CD4-positive, alpha-beta T cell (primary cell): ENCODE measurements at regions not wholly inside any gene's neighbourhood (a gene's known extent, or its start where the extent isn't known, plus 50 kb on each side); places are given as distances from the start of the nearest gene placed in this dataset.

Source experiments
- ATAC-seq: fragments of 200-7000 bp; cut with Tn5 transposase; one replicate; pipeline ENCODE4 v1.10.0; 2022; ENCODE audit warnings: mild to moderate bottlenecking; ENCODE audit not compliant: poor library complexity
- CTCF ChIA-PET: fragments of 350-600 bp; sonication (Branson Sonifier 250); formaldehyde crosslinking; loops from one replicate; lab custom pipeline; 2021; ENCODE audit warnings: antibody characterized with exemption, inconsistent platforms; lab: Charles Lee
- POLR2A ChIA-PET: fragments of 350-600 bp; sonication (Branson Sonifier 250); formaldehyde crosslinking; loops from one replicate; lab custom pipeline; 2021; ENCODE audit warnings: antibody characterized with exemption, inconsistent platforms; lab: Charles Lee
- DNase-seq, 14 experiments: peaks; one replicate each; pipeline ENCODE4 v3.0.0-alpha.2; 2013 to 2020; ENCODE audit warnings: mixed read lengths in 2 of 14
- H3K27ac ChIP-seq, 2 donors: one replicate each; pipeline versions ENCODE4 v1.5.1 to v1.7.0; 2013; ENCODE audit warnings: low read length in 2 of 2, low read depth in 1 of 2, mild to moderate bottlenecking in 1 of 2
- H3K27me3 ChIP-seq, 2 experiments: 1 replicate in 1 of 2; 2 replicates in 1 of 2; pipeline versions ENCODE4 v1.6.1 to v1.7.0; 2013; ENCODE audit warnings: low read length in 2 of 2, control low read depth in 1 of 2, mild to moderate bottlenecking in 1 of 2, moderate library complexity in 1 of 2; ENCODE audit not compliant: insufficient read depth in 2 of 2, control insufficient read depth in 1 of 2
- H3K36me3 ChIP-seq: one replicate; pipeline ENCODE4 v1.6.1; 2013; ENCODE audit warnings: low read length, control low read depth; ENCODE audit not compliant: insufficient read depth
- H3K4me1 ChIP-seq: one replicate; pipeline ENCODE4 v1.6.1; 2013; ENCODE audit warnings: low read length, control low read depth; ENCODE audit not compliant: insufficient read depth
- H3K4me3 ChIP-seq: one replicate; pipeline ENCODE4 v1.5.1; 2013; ENCODE audit warnings: mild to moderate bottlenecking, low read length, moderate library complexity
- H3K9me3 ChIP-seq, 2 experiments: 1 replicate in 1 of 2; 2 replicates in 1 of 2; pipeline versions ENCODE4 v1.6.1 to v1.7.0; 2013; ENCODE audit warnings: low read length in 2 of 2, mild to moderate bottlenecking in 2 of 2, control low read depth in 1 of 2, moderate library complexity in 1 of 2; ENCODE audit not compliant: control insufficient read depth in 1 of 2, insufficient read depth in 1 of 2
- H3K27ac Mint-ChIP-seq: one replicate; pipeline ENCODE4 v1.8.0; 2020; ENCODE audit warnings: mixed read lengths
- H3K27me3 Mint-ChIP-seq: one replicate; pipeline ENCODE4 v1.8.0; 2021; ENCODE audit warnings: mixed read lengths
- H3K36me3 Mint-ChIP-seq: one replicate; pipeline ENCODE4 v1.8.0; 2021; ENCODE audit warnings: low read depth, mixed read lengths
- H3K4me1 Mint-ChIP-seq: one replicate; pipeline ENCODE4 v1.8.0; 2021; ENCODE audit warnings: low read depth, mixed read lengths
- H3K4me3 Mint-ChIP-seq: one replicate; pipeline ENCODE4 v1.8.0; 2020; ENCODE audit warnings: mild to moderate bottlenecking, mixed read lengths
- H3K9me3 Mint-ChIP-seq: one replicate; pipeline ENCODE4 v1.8.0; 2020; ENCODE audit warnings: mixed read lengths
- intact Hi-C, 2 experiments: fragments of 100-400 bp; cut with DNase I in 1 of 2; cut with micrococcal nuclease in 1 of 2; formaldehyde crosslinking; loops; one replicate each; pipeline versions ENCODE4 v1.15.1 to v1.9.0; 2023 to 2025; cut with DNase I, micrococcal nuclease
- TF ChIP-seq, protein P1 (sequence below): fragments of 200-600 bp; IDR thresholded peaks from one replicate; pipeline ENCODE4 v1.8.0; 2022; ENCODE audit warnings: antibody characterized with exemption, mild to moderate bottlenecking

DNA sequence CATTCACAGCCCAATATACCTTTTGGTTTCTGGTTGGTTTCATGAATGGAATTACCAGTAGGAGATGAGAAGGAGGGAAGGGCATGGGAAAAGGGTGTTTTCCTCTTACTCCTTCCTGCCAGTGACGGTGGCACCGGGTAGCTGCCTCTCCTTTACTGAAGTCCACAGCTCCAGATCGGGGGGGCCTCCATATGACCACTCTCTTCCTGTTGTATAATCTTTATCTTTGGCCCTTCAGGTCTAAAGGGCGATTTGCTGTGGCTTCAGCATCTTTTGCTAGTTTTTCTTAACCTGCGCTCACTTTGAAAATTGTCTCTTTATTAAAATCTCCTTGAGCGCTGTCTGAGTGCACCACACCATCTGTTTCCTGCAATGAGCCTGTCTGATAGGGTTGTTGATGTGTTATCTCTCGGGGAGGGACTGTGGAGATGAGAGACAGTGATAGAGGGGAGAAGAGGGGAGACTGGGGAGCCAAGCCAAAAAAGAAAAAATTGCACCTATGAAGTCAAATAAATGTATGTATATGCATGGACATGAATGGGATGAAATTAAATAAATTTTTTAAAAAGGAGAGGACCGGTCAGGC is 449.3 kb upstream of the KLF4 start:
- H3K4me3 Mint-ChIP-seq: no peak overlapping the region
- ATAC-seq: no peak
- no peaks in the 10 kb centered on the region for H3K4me1 Mint-ChIP-seq

DNA sequence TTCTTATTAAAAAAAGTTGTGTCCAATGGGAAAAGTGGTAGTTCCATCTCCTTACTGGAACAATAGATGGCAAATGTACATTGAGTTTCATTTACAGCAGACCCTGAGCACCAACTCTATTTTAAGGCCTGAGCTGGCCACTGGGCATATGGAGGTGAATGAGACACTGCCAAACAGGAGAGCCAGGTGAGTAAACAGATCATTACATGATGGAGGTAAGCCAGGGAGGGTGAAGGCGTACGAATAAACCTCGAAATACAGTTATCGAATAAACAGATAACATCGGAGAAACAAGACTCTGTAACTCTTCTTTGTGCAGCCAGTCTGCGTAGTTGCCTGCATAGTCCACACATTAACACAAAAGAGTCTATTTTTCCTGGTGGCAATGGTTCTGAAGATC is 446.4 kb upstream of the KLF4 start:
- H3K27me3 Mint-ChIP-seq: peaks cover 4% of the 10 kb centered on the region
- no peaks in the 10 kb centered on the region for H3K4me1 Mint-ChIP-seq
- intact Hi-C loops: no loop called here
- no peak overlapping the region for H3K27ac Mint-ChIP-seq
- Histone ChIP-seq H3K4me3 (no peak overlapping the region), H3K27me3 (no peaks in the 10 kb centered on the region), H3K27ac (no peak overlapping the region), H3K4me1 (no peaks in the 10 kb centered on the region), H3K36me3 (no peaks in the 10 kb centered on the region), H3K9me3 (no peaks in the 10 kb centered on the region)
- no peaks in the 10 kb centered on the region for H3K36me3 Mint-ChIP-seq
- no peak for DNase-seq
- no peak overlapping the region for H3K4me3 Mint-ChIP-seq
- TF ChIP-seq, protein P1, sequence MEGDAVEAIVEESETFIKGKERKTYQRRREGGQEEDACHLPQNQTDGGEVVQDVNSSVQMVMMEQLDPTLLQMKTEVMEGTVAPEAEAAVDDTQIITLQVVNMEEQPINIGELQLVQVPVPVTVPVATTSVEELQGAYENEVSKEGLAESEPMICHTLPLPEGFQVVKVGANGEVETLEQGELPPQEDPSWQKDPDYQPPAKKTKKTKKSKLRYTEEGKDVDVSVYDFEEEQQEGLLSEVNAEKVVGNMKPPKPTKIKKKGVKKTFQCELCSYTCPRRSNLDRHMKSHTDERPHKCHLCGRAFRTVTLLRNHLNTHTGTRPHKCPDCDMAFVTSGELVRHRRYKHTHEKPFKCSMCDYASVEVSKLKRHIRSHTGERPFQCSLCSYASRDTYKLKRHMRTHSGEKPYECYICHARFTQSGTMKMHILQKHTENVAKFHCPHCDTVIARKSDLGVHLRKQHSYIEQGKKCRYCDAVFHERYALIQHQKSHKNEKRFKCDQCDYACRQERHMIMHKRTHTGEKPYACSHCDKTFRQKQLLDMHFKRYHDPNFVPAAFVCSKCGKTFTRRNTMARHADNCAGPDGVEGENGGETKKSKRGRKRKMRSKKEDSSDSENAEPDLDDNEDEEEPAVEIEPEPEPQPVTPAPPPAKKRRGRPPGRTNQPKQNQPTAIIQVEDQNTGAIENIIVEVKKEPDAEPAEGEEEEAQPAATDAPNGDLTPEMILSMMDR: no peak
- ATAC-seq: no peak
- CTCF ChIA-PET: no interaction called here
- H3K9me3 Mint-ChIP-seq: no peaks in the 10 kb centered on the region
- POLR2A ChIA-PET: no interaction called here

More for the DNA sequence above, 449.3 kb upstream of the KLF4 start:
- Histone ChIP-seq H3K27ac (no peak overlapping the region), H3K4me1 (no peaks in the 10 kb centered on the region), H3K4me3 (no peak overlapping the region), H3K36me3 (no peaks in the 10 kb centered on the region), H3K27me3 (no peaks in the 10 kb centered on the region), H3K9me3 (no peaks in the 10 kb centered on the region)
- CTCF ChIA-PET: no interaction called here
- no peaks in the 10 kb centered on the region for H3K36me3 Mint-ChIP-seq
- peaks cover 4% of the 10 kb centered on the region for H3K27me3 Mint-ChIP-seq
- peaks cover 5% of the 10 kb centered on the region for H3K9me3 Mint-ChIP-seq
- POLR2A ChIA-PET: no interaction called here
- no peak for DNase-seq
- intact Hi-C loops: no loop called here
- no peak overlapping the region for H3K27ac Mint-ChIP-seq
- TF ChIP-seq, protein P1: no peak

DNA sequence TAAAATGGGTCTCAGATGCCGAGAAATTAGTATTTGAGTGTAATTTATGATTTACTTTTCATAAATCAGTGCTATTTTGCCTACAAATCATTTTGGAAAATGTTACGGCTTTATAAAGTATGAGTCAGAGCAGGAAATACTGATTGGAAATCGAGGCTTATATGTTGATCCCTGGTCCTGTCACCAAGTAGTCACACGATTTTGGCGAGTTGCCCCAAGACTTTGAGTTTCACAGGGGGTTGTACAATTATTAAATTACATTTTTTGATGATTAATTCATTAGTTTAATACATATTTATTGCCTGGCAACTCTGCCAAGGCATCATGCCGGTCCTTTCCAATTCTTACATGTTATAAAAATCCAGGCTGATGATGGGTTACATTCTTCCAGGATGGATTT is 443.9 kb upstream of the KLF4 start:
- Histone ChIP-seq H3K36me3 (no peaks in the 10 kb centered on the region), H3K9me3 (peaks cover 0 to 6% of the 10 kb centered on the region in 2 experiments), H3K27me3 (no peaks in the 10 kb centered on the region), H3K27ac (no peak overlapping the region), H3K4me1 (no peaks in the 10 kb centered on the region), H3K4me3 (no peak overlapping the region)
- Mint-ChIP-seq H3K36me3 (no peaks in the 10 kb centered on the region), H3K4me1 (no peaks in the 10 kb centered on the region), H3K27me3 (no peaks in the 10 kb centered on the region), H3K4me3 (no peak overlapping the region), H3K9me3 (no peaks in the 10 kb centered on the region), H3K27ac (no peak overlapping the region)
- ChIA-PET CTCF (no interaction called here), POLR2A (no interaction called here)
- TF ChIP-seq, protein P1: no peak
- ATAC-seq: no peak
- intact Hi-C loops: no loop called here
- DNase-seq: no peak
